Neuronal stem cell (in vitro differentiated cells): ENCODE measurements at regions not wholly inside any gene's neighbourhood (a gene's known extent, or its start where the extent isn't known, plus 50 kb on each side); places are given as distances from the start of the nearest gene placed in this dataset.

Experiments
- DNase-seq: peaks from one replicate; pipeline ENCODE4 v3.0.0-alpha.2; 2013; ENCODE audit warnings: low spot score
- H2AFZ ChIP-seq: one replicate; pipeline ENCODE4 v1.6.1; 2013; ENCODE audit warnings: mild to moderate bottlenecking, low read length, inconsistent platforms
- H2AK5ac ChIP-seq: 2 replicates; pipeline ENCODE4 v1.6.1; 2013; ENCODE audit warnings: low read depth, mild to moderate bottlenecking, inconsistent platforms, low read length, moderate library complexity, mixed read lengths
- H2BK120ac ChIP-seq: 2 replicates; pipeline ENCODE4 v1.6.1; 2013; ENCODE audit warnings: low read depth, mild to moderate bottlenecking, inconsistent platforms, low read length, moderate library complexity, mixed read lengths
- H2BK12ac ChIP-seq: one replicate; pipeline ENCODE4 v1.6.1; 2013; ENCODE audit warnings: low read length, inconsistent platforms
- H2BK15ac ChIP-seq: 2 replicates; pipeline ENCODE4 v1.6.1; 2013; ENCODE audit warnings: mild to moderate bottlenecking, low read length, inconsistent platforms, mixed read lengths
- H2BK5ac ChIP-seq: one replicate; pipeline ENCODE4 v1.6.1; 2013; ENCODE audit warnings: inconsistent platforms, mild to moderate bottlenecking, low read length, moderate library complexity
- H3K14ac ChIP-seq: one replicate; pipeline ENCODE4 v1.6.1; 2013; ENCODE audit warnings: low read length, inconsistent platforms
- H3K18ac ChIP-seq: 2 replicates; pipeline ENCODE4 v1.6.1; 2013; ENCODE audit warnings: low read length, inconsistent platforms
- H3K23ac ChIP-seq: 2 replicates; pipeline ENCODE4 v1.6.1; 2013; ENCODE audit warnings: low read depth, mild to moderate bottlenecking, mixed read lengths, low read length, inconsistent platforms; ENCODE audit not compliant: poor library complexity
- H3K27ac ChIP-seq: replicated peaks from 3 replicates; pipeline ENCODE4 v1.5.1; 2013; ENCODE audit warnings: low read length, inconsistent platforms
- H3K27me3 ChIP-seq, 3 experiments: 2 replicates each; pipeline ENCODE4 v1.6.1; 2013; ENCODE audit warnings: low read length in 3 of 3, mild to moderate bottlenecking in 2 of 3, inconsistent platforms in 1 of 3, low read depth in 1 of 3, mixed read lengths in 1 of 3, moderate library complexity in 1 of 3; ENCODE audit not compliant: control insufficient read depth in 3 of 3, insufficient read depth in 3 of 3
- H3K36me3 ChIP-seq, 2 donors: replicated peaks in 1 of 2; 2 replicates each; pipeline ENCODE4 v1.6.1; 2013; ENCODE audit warnings: low read length in 2 of 2; ENCODE audit not compliant: control insufficient read depth in 2 of 2, insufficient read depth in 2 of 2
- H3K4ac ChIP-seq: 2 replicates; pipeline ENCODE4 v1.6.1; 2013; ENCODE audit warnings: inconsistent platforms, mild to moderate bottlenecking, low read length, moderate library complexity
- H3K4me1 ChIP-seq, 2 donors: 1 replicate in 1 of 2; 2 replicates in 1 of 2; pipeline ENCODE4 v1.6.1; 2013; ENCODE audit warnings: low read length in 2 of 2, low read depth in 1 of 2; ENCODE audit not compliant: control insufficient read depth in 2 of 2, insufficient read depth in 1 of 2
- H3K4me2 ChIP-seq: one replicate; pipeline ENCODE4 v1.6.1; 2013; ENCODE audit warnings: mild to moderate bottlenecking, low read length, inconsistent platforms; ENCODE audit not compliant: insufficient read depth, poor library complexity, severe bottlenecking
- H3K4me3 ChIP-seq, 2 donors: 2 replicates each; pipeline ENCODE4 v1.5.1; 2013; ENCODE audit warnings: low read length in 2 of 2, mild to moderate bottlenecking in 2 of 2, inconsistent platforms in 1 of 2, moderate library complexity in 1 of 2
- H3K79me1 ChIP-seq: one replicate; pipeline ENCODE4 v1.6.1; 2013; ENCODE audit warnings: low read depth, mild to moderate bottlenecking, inconsistent platforms, low read length, moderate library complexity
- H3K9ac ChIP-seq: one replicate; pipeline ENCODE4 v1.6.1; 2013; ENCODE audit warnings: mild to moderate bottlenecking, low read depth, low read length, inconsistent platforms; ENCODE audit not compliant: poor library complexity
- H3K9me3 ChIP-seq, 2 donors: replicated peaks in 1 of 2; 2 replicates each; pipeline versions ENCODE3 to v1.6.1; 2013; ENCODE audit warnings: low read length in 2 of 2, mild to moderate bottlenecking in 2 of 2, inconsistent platforms in 1 of 2, low read depth in 1 of 2, mixed read lengths in 1 of 2, moderate library complexity in 1 of 2; ENCODE audit not compliant: control insufficient read depth in 2 of 2, insufficient read depth in 1 of 2
- H4K8ac ChIP-seq: one replicate; pipeline ENCODE4 v1.6.1; 2013; ENCODE audit warnings: low read depth, mild to moderate bottlenecking, inconsistent platforms, low read length, moderate library complexity
- H4K91ac ChIP-seq: one replicate; pipeline ENCODE4 v1.6.1; 2013; ENCODE audit warnings: low read length, low read depth, mild to moderate bottlenecking, inconsistent platforms; ENCODE audit not compliant: poor library complexity
- WGBS, 2 donors: extraction: QIAGEN DNeasy Blood & Tissue Kit; methylation state at CpG; one replicate each; pipeline ENCODE4 v1.1.7; 2013; ENCODE audit warnings: missing lambda C conversion rate in 2 of 2, mixed read lengths in 1 of 2; ENCODE audit not compliant: insufficient read length in 2 of 2, insufficient replicate concordance in 1 of 2; ENCODE audit errors: extremely low coverage in 2 of 2; 5-methylcytosine and 5-hydroxymethylcytosine counted together

GRCh38 chr19:30853036-30853435 lies 480.9 kb downstream of the ZNF536 start:
- Histone ChIP-seq H2BK15ac (no peak overlapping the region), H3K14ac (no peak overlapping the region), H3K36me3 (no peaks in the 10 kb centered on the region), H4K91ac (no peak overlapping the region), H2AK5ac (no peak overlapping the region), H3K79me1 (no peaks in the 10 kb centered on the region), H3K4me3 (no peak overlapping the region), H3K9ac (no peak overlapping the region), H3K18ac (no peak overlapping the region), H2AFZ (no peak overlapping the region), H3K4me1 (peaks cover 0 to 4% of the 10 kb centered on the region in 2 donors), H3K9me3 (no peaks in the 10 kb centered on the region), H3K27me3 (no peaks in the 10 kb centered on the region), H3K4me2 (no peak overlapping the region), H3K23ac (no peak overlapping the region), H4K8ac (no peak overlapping the region), H3K27ac (no peak overlapping the region), H2BK120ac (no peak overlapping the region), H3K4ac (no peak overlapping the region), H2BK12ac (no peak overlapping the region), H2BK5ac (no peak overlapping the region)
- DNase-seq: no peak
- WGBS, 2 donors: no CpG with 5 or more reads among the region's 3 CpGs

- no peak overlapping the region for H3K14ac ChIP-seq
- no peak for DNase-seq
- H2AK5ac ChIP-seq: no peak overlapping the region
- no peak overlapping the region for H3K27ac ChIP-seq
- WGBS, 2 donors: no CpG with 5 or more reads among the region's 10 CpGs
- H2AFZ ChIP-seq: no peak overlapping the region
- H3K4me3 ChIP-seq: no peak overlapping the region
- no peaks in the 10 kb centered on the region for H3K9me3 ChIP-seq
- H2BK12ac ChIP-seq: no peak overlapping the region
- H3K36me3 ChIP-seq: no peaks in the 10 kb centered on the region
- H3K9ac ChIP-seq: no peak overlapping the region
- H3K27me3 ChIP-seq: no peaks in the 10 kb centered on the region
- no peak overlapping the region for H4K8ac ChIP-seq
- H3K4ac ChIP-seq: no peak overlapping the region
- H2BK5ac ChIP-seq: no peak overlapping the region
- H3K23ac ChIP-seq: no peak overlapping the region
- H3K79me1 ChIP-seq: no peaks in the 10 kb centered on the region
- no peak overlapping the region for H3K18ac ChIP-seq
- no peak overlapping the region for H2BK15ac ChIP-seq
- H3K4me1 ChIP-seq: peaks cover 0 to 4% of the 10 kb centered on the region in 2 donors
- H4K91ac ChIP-seq: no peak overlapping the region
- H3K4me2 ChIP-seq: no peak overlapping the region
- H2BK120ac ChIP-seq: no peak overlapping the region
These were observed 480.0 kb downstream of the ZNF536 start for GRCh38 chr19:30852168-30852567.

DNA sequence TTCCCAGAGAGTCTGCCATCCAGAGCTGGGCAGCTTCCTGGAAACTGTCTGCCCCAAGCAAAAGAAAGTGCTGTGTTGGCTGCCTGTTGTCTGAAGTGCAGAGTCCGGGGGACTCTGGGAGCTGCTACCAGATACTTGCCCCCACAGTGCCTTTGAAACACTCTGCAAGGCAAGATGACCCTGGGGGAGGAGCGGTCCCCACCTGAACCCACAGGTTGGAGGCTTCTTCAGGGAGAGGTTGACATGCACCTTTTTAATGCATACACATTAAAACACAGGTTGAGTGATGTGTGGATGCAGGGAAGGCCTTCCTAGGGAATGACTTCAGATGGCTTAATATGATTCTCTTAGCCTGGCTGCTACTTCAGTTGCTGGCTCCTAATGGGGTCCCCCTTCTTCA lies 479.5 kb downstream of the ZNF536 start:
- Histone ChIP-seq H4K91ac (no peak overlapping the region), H2BK120ac (no peak overlapping the region), H3K27me3 (no peaks in the 10 kb centered on the region), H3K9me3 (no peaks in the 10 kb centered on the region), H3K79me1 (no peaks in the 10 kb centered on the region), H3K9ac (no peak overlapping the region), H3K36me3 (no peaks in the 10 kb centered on the region), H2AK5ac (no peak overlapping the region), H2BK5ac (no peak overlapping the region), H3K4me3 (no peak overlapping the region), H3K4ac (no peak overlapping the region), H3K27ac (no peak overlapping the region), H2BK12ac (no peak overlapping the region), H3K23ac (no peak overlapping the region), H3K4me2 (no peak overlapping the region), H2AFZ (no peak overlapping the region), H3K18ac (no peak overlapping the region), H2BK15ac (no peak overlapping the region), H4K8ac (no peak overlapping the region), H3K4me1 (peaks cover 0 to 4% of the 10 kb centered on the region in 2 donors), H3K14ac (no peak overlapping the region)
- no CpG with 5 or more reads among the region's 2 CpGs for WGBS, 2 donors
- DNase-seq: no peak

GRCh38 chr19:30848636-30849425 lies 476.6 kb downstream of the ZNF536 start:
- Histone ChIP-seq H3K9ac (no peak overlapping the region), H3K23ac (no peak overlapping the region), H3K79me1 (no peaks in the 10 kb centered on the region), H3K14ac (no peak overlapping the region), H2BK12ac (no peak overlapping the region), H2BK120ac (no peak overlapping the region), H2BK15ac (no peak overlapping the region), H3K4me1 (peaks cover 0 to 4% of the 10 kb centered on the region in 2 donors), H3K9me3 (no peaks in the 10 kb centered on the region), H2AFZ (no peak overlapping the region), H3K27me3 (no peaks in the 10 kb centered on the region), H3K4ac (no peak overlapping the region), H3K27ac (no peak overlapping the region), H4K8ac (no peak overlapping the region), H4K91ac (no peak overlapping the region), H3K4me3 (no peak overlapping the region), H2BK5ac (no peak overlapping the region), H2AK5ac (no peak overlapping the region), H3K36me3 (no peaks in the 10 kb centered on the region), H3K18ac (no peak overlapping the region), H3K4me2 (no peak overlapping the region)
- no peak for DNase-seq
- WGBS, 2 donors: no CpG with 5 or more reads among the region's 9 CpGs
